ENCODE measurements at regions not wholly inside any gene's neighbourhood (a gene's known extent, or its start where the extent isn't known, plus 50 kb on each side); places are given as distances from the start of the nearest gene placed in this dataset.

DNA sequence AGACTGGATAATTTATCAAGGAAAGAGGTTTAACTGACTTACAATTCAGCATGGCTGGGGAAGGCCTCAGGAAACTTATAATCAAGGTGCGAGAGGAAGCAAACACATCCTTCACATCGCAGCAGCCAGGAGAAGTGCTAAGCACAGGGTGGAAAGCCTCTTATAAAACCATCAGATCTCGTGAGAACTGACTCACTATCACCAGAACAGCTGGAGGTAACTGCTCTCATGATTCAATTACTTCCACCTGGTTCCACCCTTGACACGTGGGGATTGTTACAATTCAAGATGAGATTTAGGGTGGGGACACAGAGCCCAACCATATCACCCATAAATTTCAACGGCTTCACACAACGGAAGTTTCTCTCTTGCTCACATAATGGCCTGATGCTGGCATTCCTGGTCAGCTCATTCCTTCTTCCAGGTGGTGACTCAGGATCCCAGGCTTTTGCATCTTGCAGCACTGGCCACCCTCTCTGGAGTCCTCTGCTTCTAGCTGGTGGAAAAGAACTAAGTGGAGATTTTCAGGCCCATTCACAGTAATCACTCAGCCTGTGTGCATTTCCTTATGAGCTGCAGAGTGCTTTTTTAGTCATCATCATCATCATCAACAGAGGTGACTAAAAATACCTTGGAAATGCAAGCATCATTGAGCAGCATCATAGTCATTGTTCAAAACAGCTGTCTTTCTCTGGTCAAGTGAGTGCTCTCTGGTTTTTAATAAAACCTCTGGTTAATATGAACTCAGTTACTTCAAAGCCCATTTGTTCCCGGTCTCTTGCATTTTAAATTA lies 308.1 kb downstream of the SFMBT2 start:
- Mint-ChIP-seq H3K9me3 (peaks cover 3 to 6% of the 10 kb centered on the region in 2 experiments; a peak in 4 of 5 replicates), H3K36me3 (ENCODE audit: insufficient read depth in 1 of 3, low read depth in 3 of 3) (0 out of 7 replicates have a peak, but pooled peaks cover 0 to 5% (median 0%) of the 10 kb centered on the region in 3 experiments), H3K27me3 (ENCODE audit: low read depth) (no peaks in the 10 kb centered on the region), H3K27ac (no peak overlapping the region; a peak in 1 of 7 replicates), H3K4me1 (no peaks in the 10 kb centered on the region), H3K4me3 (no peak overlapping the region)
- H3T11ph ChIP-seq (ENCODE audit: low read length) = no peak overlapping the region
- no peaks in the 10 kb centered on the region for H3K9me3 ChIP-seq (ENCODE audit: control insufficient read depth, low read depth, low read length)
- no peak overlapping the region for H2BK15ac ChIP-seq (ENCODE audit: low read depth, low read length)
- H4K5ac ChIP-seq (ENCODE audit: insufficient read length, low read depth, low read length) = no peak overlapping the region
- no peak overlapping the region for H3K9ac ChIP-seq (ENCODE audit: extremely low read depth, insufficient read length, low read length)
- TF ChIP-seq, protein P1, sequence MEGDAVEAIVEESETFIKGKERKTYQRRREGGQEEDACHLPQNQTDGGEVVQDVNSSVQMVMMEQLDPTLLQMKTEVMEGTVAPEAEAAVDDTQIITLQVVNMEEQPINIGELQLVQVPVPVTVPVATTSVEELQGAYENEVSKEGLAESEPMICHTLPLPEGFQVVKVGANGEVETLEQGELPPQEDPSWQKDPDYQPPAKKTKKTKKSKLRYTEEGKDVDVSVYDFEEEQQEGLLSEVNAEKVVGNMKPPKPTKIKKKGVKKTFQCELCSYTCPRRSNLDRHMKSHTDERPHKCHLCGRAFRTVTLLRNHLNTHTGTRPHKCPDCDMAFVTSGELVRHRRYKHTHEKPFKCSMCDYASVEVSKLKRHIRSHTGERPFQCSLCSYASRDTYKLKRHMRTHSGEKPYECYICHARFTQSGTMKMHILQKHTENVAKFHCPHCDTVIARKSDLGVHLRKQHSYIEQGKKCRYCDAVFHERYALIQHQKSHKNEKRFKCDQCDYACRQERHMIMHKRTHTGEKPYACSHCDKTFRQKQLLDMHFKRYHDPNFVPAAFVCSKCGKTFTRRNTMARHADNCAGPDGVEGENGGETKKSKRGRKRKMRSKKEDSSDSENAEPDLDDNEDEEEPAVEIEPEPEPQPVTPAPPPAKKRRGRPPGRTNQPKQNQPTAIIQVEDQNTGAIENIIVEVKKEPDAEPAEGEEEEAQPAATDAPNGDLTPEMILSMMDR (conservative IDR thresholded peaks at IDR 0.05) = no peak
- H3K56ac ChIP-seq (ENCODE audit: insufficient read length, low read depth, low read length) = no peak overlapping the region
- H3K4ac ChIP-seq (ENCODE audit: low read depth, low read length) = no peak overlapping the region
- no peak overlapping the region for H4K91ac ChIP-seq (ENCODE audit: insufficient read length, low read depth, low read length)
- H3K4me2 ChIP-seq (ENCODE audit: insufficient read depth, insufficient read length, low read length) = no peak overlapping the region
- no peak overlapping the region for H3K27ac ChIP-seq (ENCODE audit: insufficient read length, low read depth, low read length)
- no peak overlapping the region for H2BK120ac ChIP-seq (ENCODE audit: low read depth, low read length, poor library complexity, severe bottlenecking)
- H2AFZ ChIP-seq (ENCODE audit: low read length) = no peak overlapping the region
- no peaks in the 10 kb centered on the region for H3K79me2 ChIP-seq (ENCODE audit: insufficient read depth, low read length)
- H2BK20ac ChIP-seq (ENCODE audit: low read depth, low read length, poor library complexity, severe bottlenecking) = no peak overlapping the region
- no peak overlapping the region for H2BK12ac ChIP-seq (ENCODE audit: insufficient read length, low read depth, low read length)
- H3K14ac ChIP-seq (ENCODE audit: insufficient read depth, low read length) = no peak overlapping the region
- H4K8ac ChIP-seq (replicated peaks; ENCODE audit: insufficient read length, low read depth, low read length) = no peak overlapping the region
- no peaks in the 10 kb centered on the region for H4K20me1 ChIP-seq (ENCODE audit: control insufficient read depth, insufficient read depth, insufficient read length)
- H3K18ac ChIP-seq (ENCODE audit: insufficient read length, low read depth, low read length) = no peak overlapping the region
- no peak overlapping the region for H2BK5ac ChIP-seq (ENCODE audit: insufficient read length, low read length)
- no peaks in the 10 kb centered on the region for H3K23me2 ChIP-seq (ENCODE audit: insufficient read length, low read depth, low read length, poor library complexity, severe bottlenecking)
- H3K23ac ChIP-seq (ENCODE audit: insufficient read length, low read depth, low read length) = no peak overlapping the region
- no peaks in the 10 kb centered on the region for H3K79me1 ChIP-seq (ENCODE audit: insufficient read depth, low read depth, low read length, poor library complexity, severe bottlenecking)
- no peak for DNase-seq
- H3K4me1 ChIP-seq (ENCODE audit: insufficient read depth, low read length) = no peaks in the 10 kb centered on the region
- no peaks in the 10 kb centered on the region for H3K27me3 ChIP-seq (ENCODE audit: insufficient read depth, low read length)
- H2AK5ac ChIP-seq (ENCODE audit: insufficient read length, low read length) = no peak overlapping the region
- no CpG with 5 or more reads among the region's 7 CpGs for WGBS (ENCODE audit: extremely low coverage, insufficient read length, low lambda C conversion rate)

Measured in H9 (cell line).